ENCODE measurements at regions not wholly inside any gene's neighbourhood (a gene's known extent, or its start where the extent isn't known, plus 50 kb on each side); places are given as distances from the start of the nearest gene placed in this dataset.

GRCh38 chr5:118125687-118126086, 862.7 kb downstream of the DTWD2 start:
- TF ChIP-seq CTCF (IDR thresholded peaks at IDR 0.05; ENCODE audit: poor library complexity, severe bottlenecking) = no peak
- no peak for TF ChIP-seq RAD21 (conservative IDR thresholded peaks at IDR 0.05)
- no peak for TF ChIP-seq REST (IDR thresholded peaks at IDR 0.05; ENCODE audit: borderline replicate concordance)
- TF ChIP-seq EZH2 (IDR thresholded peaks at IDR 0.05; ENCODE audit: borderline replicate concordance, insufficient read depth, low read length, poor library complexity, severe bottlenecking) = no peak
